DND-41 (cell line): ENCODE measurements at regions not wholly inside any gene's neighbourhood (a gene's known extent, or its start where the extent isn't known, plus 50 kb on each side); places are given as distances from the start of the nearest gene placed in this dataset.
A peak's percentile ranks its signal among the peaks of the same experiment; 100 is the strongest.

Experiments used
- ATAC-seq: fragments of 200-7000 bp; cut with Tn5 transposase; 3 replicates; pipeline ENCODE4 v1.9.1; 2021; ENCODE audit warnings: low read depth; ENCODE audit not compliant: insufficient read depth
- DNase-seq: peaks from one replicate; pipeline ENCODE4 v3.0.0-alpha.2; 2020
- H2AFZ ChIP-seq: 2 replicates; pipeline ENCODE4 v1.6.0; 2012; ENCODE audit warnings: low read depth, low read length
- H3K27ac ChIP-seq: 2 replicates; pipeline ENCODE4 v1.5.1; 2012; ENCODE audit warnings: low read length, inconsistent platforms
- H3K27me3 ChIP-seq: fragments of 200-600 bp; sonication (generic); 2 replicates; pipeline ENCODE4 v1.6.0; 2012; ENCODE audit warnings: low read length, mild to moderate bottlenecking, inconsistent platforms; ENCODE audit not compliant: insufficient read depth, poor library complexity
- H3K36me3 ChIP-seq: 2 replicates; pipeline ENCODE4 v1.5.1; 2012; ENCODE audit warnings: low read length, inconsistent platforms; ENCODE audit not compliant: insufficient read depth
- H3K4me1 ChIP-seq: 2 replicates; pipeline ENCODE4 v1.5.1; 2012; ENCODE audit warnings: mild to moderate bottlenecking, low read length; ENCODE audit not compliant: insufficient read depth
- H3K4me2 ChIP-seq: 2 replicates; pipeline ENCODE4 v1.6.0; 2012; ENCODE audit warnings: mild to moderate bottlenecking, moderate library complexity, low read length, inconsistent platforms; ENCODE audit not compliant: insufficient read depth
- H3K4me3 ChIP-seq, 2 experiments: fragments of 200-600 bp in 1 of 2; shearing (Covaris generic) in 1 of 2; 2 replicates each; pipeline ENCODE4 v1.5.1; 2012 to 2016; ENCODE audit warnings: inconsistent platforms in 2 of 2, low read length in 2 of 2, mild to moderate bottlenecking in 2 of 2, low read depth in 1 of 2, moderate library complexity in 1 of 2
- H3K79me2 ChIP-seq: 2 replicates; pipeline ENCODE4 v1.6.0; 2012; ENCODE audit warnings: low read length, inconsistent platforms; ENCODE audit not compliant: insufficient read depth
- H3K9ac ChIP-seq: 2 replicates; pipeline ENCODE4 v1.6.0; 2012; ENCODE audit warnings: low read depth, mild to moderate bottlenecking, inconsistent platforms, low read length, moderate library complexity
- H3K9me3 ChIP-seq: 2 replicates; pipeline ENCODE4 v1.5.1; 2012; ENCODE audit warnings: low read length, moderate library complexity, mild to moderate bottlenecking, inconsistent platforms; ENCODE audit not compliant: insufficient read depth, severe bottlenecking
- H4K20me1 ChIP-seq: 2 replicates; pipeline ENCODE4 v1.6.0; 2012; ENCODE audit warnings: low read length; ENCODE audit not compliant: insufficient read depth
- CTCF ChIP-seq: IDR thresholded peaks from 2 replicates; pipeline ENCODE4 v1.5.1; 2012; ENCODE audit warnings: borderline replicate concordance, low read length, moderate library complexity, mild to moderate bottlenecking; ENCODE audit not compliant: poor library complexity, severe bottlenecking; ENCODE audit errors: extremely low read depth
- EZH2 ChIP-seq: IDR thresholded peaks from 3 replicates; pipeline ENCODE4 v1.6.1; 2012; ENCODE audit warnings: borderline replicate concordance, low read depth, mild to moderate bottlenecking, moderate library complexity, low read length, inconsistent platforms; ENCODE audit not compliant: severe bottlenecking

- Histone ChIP-seq H3K36me3 (no peaks in the 10 kb centered on the region), H4K20me1 (no peaks in the 10 kb centered on the region), H3K27ac (no peak overlapping the region), H3K4me3 (no peak overlapping the region), H3K79me2 (no peaks in the 10 kb centered on the region), H3K9me3 (no peaks in the 10 kb centered on the region), H3K27me3 (no peaks in the 10 kb centered on the region), H3K4me1 (no peaks in the 10 kb centered on the region), H2AFZ (no peak overlapping the region), H3K9ac (no peak overlapping the region), H3K4me2 (no peak overlapping the region)
- DNase-seq = no peak
- TF ChIP-seq EZH2 = no peak
- no peak for TF ChIP-seq CTCF
- no peak for ATAC-seq
These were observed 251.9 kb downstream of the FBXO15 start for GRCh38 chr18:73895701-73896100.

- DNase-seq (no peak), ATAC-seq (no peak)
- Histone ChIP-seq H3K4me1 (no peaks in the 10 kb centered on the region), H3K4me3 (no peak overlapping the region), H3K27me3 (no peaks in the 10 kb centered on the region), H4K20me1 (no peaks in the 10 kb centered on the region), H3K9ac (no peak overlapping the region), H3K36me3 (no peaks in the 10 kb centered on the region), H3K27ac (no peak overlapping the region), H3K9me3 (no peaks in the 10 kb centered on the region), H2AFZ (no peak overlapping the region), H3K79me2 (no peaks in the 10 kb centered on the region), H3K4me2 (no peak overlapping the region)
- TF ChIP-seq CTCF (no peak), EZH2 (no peak)
These were observed 253.8 kb downstream of the FBXO15 start for GRCh38 chr18:73893880-73894279.

GRCh38 chr18:73891572-73892421, 255.8 kb downstream of the FBXO15 start:
- Histone ChIP-seq H3K9me3 (no peaks in the 10 kb centered on the region), H3K4me2 (no peak overlapping the region), H4K20me1 (no peaks in the 10 kb centered on the region), H3K36me3 (no peaks in the 10 kb centered on the region), H3K27ac (no peak overlapping the region), H2AFZ (no peak overlapping the region), H3K4me3 (no peak overlapping the region), H3K27me3 (no peaks in the 10 kb centered on the region), H3K4me1 (no peaks in the 10 kb centered on the region), H3K9ac (no peak overlapping the region), H3K79me2 (no peaks in the 10 kb centered on the region)
- ATAC-seq = no peak; the same call in 2 of the 3 replicates
- TF ChIP-seq EZH2 = no peak
- TF ChIP-seq CTCF = peak; percentile 32
- no peak for DNase-seq
